Bronchial epithelial cell (primary cell): ENCODE measurements at regions not wholly inside any gene's neighbourhood (a gene's known extent, or its start where the extent isn't known, plus 50 kb on each side); places are given as distances from the start of the nearest gene placed in this dataset.

Experiments
- DNase-seq: peaks from one replicate; pipeline ENCODE4 v3.0.0-alpha.2; 2010; ENCODE audit warnings: low read depth
- FAIRE-seq: peaks from 2 replicates; lab custom pipeline; 2011; peaks lifted over from hg19 to GRCh38; lab: Jason Lieb, UNC
- H3K27me3 ChIP-seq: 2 replicates; pipeline ENCODE4 v1.5.1; 2011; ENCODE audit warnings: low read length; ENCODE audit not compliant: control insufficient read depth, insufficient read depth
- H3K36me3 ChIP-seq: 2 replicates; pipeline ENCODE4 v1.5.1; 2011; ENCODE audit warnings: low read length; ENCODE audit not compliant: control insufficient read depth, insufficient read depth
- H3K4me3 ChIP-seq: 2 replicates; pipeline ENCODE4 v1.5.1; 2011; ENCODE audit warnings: mild to moderate bottlenecking, low read depth, low read length, control low read depth
- CTCF ChIP-seq: IDR thresholded peaks from 2 replicates; pipeline ENCODE4 v1.5.1; 2011; ENCODE audit warnings: mild to moderate bottlenecking, moderate library complexity, low read length, control low read depth, inconsistent platforms; ENCODE audit not compliant: insufficient read depth, severe bottlenecking

DNA sequence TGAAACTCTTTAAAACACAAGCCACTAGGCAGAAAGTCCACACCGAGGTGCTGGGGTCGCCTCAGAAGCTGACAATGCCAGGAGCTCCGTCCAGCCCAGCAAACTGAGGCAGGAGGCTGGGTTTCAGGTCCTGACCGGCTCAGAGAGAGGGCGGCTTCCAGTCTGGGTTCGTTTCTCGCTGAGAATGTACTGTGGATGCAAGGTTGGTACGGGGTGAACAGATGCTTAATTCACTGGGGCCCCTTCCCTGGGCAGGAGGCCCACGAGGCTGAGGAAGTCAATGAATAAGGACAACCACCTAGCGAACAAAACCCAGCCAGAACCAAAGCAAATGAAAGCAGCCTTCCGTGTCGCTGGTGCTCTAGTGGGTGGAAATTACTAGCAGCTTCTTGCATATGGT lies 142.0 kb downstream of the RTP5 start:
- no peaks in the 10 kb centered on the region for H3K27me3 ChIP-seq
- H3K4me3 ChIP-seq, result no peak overlapping the region
- H3K36me3 ChIP-seq, result no peaks in the 10 kb centered on the region
- no peak for FAIRE-seq
- DNase-seq, result no peak
- no peak for TF ChIP-seq CTCF

- H3K36me3 ChIP-seq, result no peaks in the 10 kb centered on the region
- no peak for DNase-seq
- no peak overlapping the region for H3K4me3 ChIP-seq
- no peak for TF ChIP-seq CTCF
- no peak for FAIRE-seq
- H3K27me3 ChIP-seq, result no peaks in the 10 kb centered on the region
Measured at GRCh38 chr2:242011991-242012764, 142.6 kb downstream of the RTP5 start.

DNA sequence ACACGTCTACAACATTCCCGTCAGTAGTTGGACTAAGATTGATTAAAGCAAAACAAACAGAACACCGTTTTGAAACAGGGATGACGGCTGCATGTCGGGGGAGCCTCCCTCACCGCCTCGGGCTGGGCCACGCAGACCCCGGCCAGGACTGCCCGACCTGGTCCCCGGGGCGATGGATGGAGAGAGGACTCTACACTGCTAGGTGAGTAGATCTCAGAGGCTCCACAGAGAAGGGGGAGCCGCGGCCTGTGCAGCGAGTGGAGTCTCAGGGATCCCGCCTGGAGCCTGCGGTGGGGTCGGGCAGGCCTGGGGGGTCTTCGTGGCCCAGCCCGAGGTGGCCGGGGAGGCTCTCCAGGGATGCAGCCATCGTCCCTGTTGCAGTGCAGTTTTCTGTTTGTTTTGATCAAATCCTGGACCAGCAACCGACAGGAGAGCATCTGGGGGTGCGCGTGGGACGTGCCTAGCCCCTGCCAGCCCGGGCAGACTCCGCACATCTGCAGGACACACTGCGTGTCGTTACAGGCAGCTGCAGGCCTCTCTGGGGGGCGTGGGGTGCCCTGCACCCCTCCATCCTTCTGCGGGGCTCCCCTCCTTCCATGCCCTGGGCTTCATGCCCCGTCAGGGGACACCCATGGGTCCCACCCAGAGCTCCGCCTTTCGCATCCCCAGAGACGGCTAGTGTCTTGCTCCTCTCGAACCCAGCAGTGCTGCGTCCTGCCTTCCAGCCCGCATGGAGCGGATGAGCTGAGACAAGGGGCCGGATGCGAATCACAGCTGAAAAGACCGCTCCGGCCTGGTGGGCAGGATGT lies 143.6 kb downstream of the RTP5 start:
- no peak for DNase-seq
- H3K4me3 ChIP-seq, result no peak overlapping the region
- TF ChIP-seq CTCF, result no peak
- no peak for FAIRE-seq
- H3K36me3 ChIP-seq, result no peaks in the 10 kb centered on the region
- H3K27me3 ChIP-seq, result no peaks in the 10 kb centered on the region

- no peak for DNase-seq
- Histone ChIP-seq H3K4me3 (no peak overlapping the region), H3K36me3 (no peaks in the 10 kb centered on the region), H3K27me3 (no peaks in the 10 kb centered on the region)
- no peak for TF ChIP-seq CTCF
- FAIRE-seq, result no peak
Measured at GRCh38 chr2:242013771-242014170, 144.2 kb downstream of the RTP5 start.

DNA sequence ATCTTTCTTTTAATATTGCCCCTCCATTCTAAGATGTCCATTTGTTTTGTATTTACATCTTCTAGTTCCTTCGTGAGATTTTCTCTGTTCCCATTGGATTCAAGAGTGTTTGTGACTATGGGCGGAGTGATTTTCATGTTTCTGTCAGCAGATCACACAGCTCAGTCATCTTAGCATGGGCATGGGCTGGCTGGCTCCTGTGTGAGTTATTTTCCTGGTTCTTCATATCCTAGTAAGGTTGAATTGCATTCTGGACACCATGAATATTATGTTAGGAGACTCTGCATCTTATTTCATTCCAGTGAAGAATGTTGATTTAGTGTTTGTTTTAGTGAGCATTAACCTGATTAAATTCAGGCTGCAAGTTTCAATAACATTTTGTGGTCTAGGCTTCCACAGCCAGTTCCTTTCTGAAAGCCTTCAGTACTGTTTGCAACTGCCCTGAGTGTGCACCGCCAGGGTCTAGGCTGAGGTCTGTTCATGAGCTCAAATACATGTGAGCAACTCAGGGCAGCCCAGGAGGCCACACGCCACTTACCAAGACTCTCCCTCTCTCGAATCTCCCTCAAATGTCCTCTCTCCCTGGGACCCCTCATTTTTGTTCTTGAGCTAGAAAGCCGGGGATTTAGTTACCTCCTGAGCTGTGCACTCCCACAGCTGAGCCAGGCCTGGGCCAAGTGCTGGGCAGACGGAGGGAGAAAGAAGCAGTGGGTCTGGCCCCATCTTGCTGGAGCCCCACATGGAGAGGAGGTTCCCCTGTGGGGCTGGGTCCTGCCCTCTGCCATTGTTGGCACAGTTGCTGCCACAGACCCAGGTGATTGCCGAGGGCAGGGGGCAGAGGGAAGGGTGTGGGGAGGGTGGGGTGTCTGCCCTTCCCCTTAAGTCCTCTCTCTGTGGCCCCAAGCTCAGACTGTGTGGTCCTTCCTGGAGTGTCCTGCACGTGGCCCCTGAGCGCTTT lies 145.9 kb downstream of the RTP5 start:
- H3K4me3 ChIP-seq, result no peak overlapping the region
- no peaks in the 10 kb centered on the region for H3K36me3 ChIP-seq
- no peak for DNase-seq
- no peak for TF ChIP-seq CTCF
- no peaks in the 10 kb centered on the region for H3K27me3 ChIP-seq
- FAIRE-seq, result no peak
